Nephron progenitor cell (in vitro differentiated cells): ENCODE measurements at regions not wholly inside any gene's neighbourhood (a gene's known extent, or its start where the extent isn't known, plus 50 kb on each side); places are given as distances from the start of the nearest gene placed in this dataset.

ENCODE experiments used
- DNase-seq: peaks from one replicate; pipeline ENCODE4 v3.0.0; 2021
- H3K27ac Mint-ChIP-seq: 2 replicates; pipeline ENCODE4 v1.8.0; 2021; ENCODE audit warnings: mild to moderate bottlenecking, moderate library complexity, mixed read lengths
- H3K27me3 Mint-ChIP-seq: 2 replicates; pipeline ENCODE4 v1.8.0; 2021; ENCODE audit warnings: mild to moderate bottlenecking, low read depth, mixed read lengths; ENCODE audit not compliant: poor library complexity
- H3K36me3 Mint-ChIP-seq: 2 replicates; pipeline ENCODE4 v1.8.0; 2021; ENCODE audit warnings: low read depth, mixed read lengths
- H3K4me1 Mint-ChIP-seq: 2 replicates; pipeline ENCODE4 v1.8.0; 2021; ENCODE audit warnings: mixed read lengths
- H3K4me3 Mint-ChIP-seq: 2 replicates; pipeline ENCODE4 v1.8.0; 2021; ENCODE audit warnings: mild to moderate bottlenecking, moderate library complexity, mixed read lengths
- H3K9me3 Mint-ChIP-seq: 2 replicates; pipeline ENCODE4 v1.8.0; 2021; ENCODE audit warnings: mild to moderate bottlenecking, moderate library complexity, mixed read lengths
- CTCF ChIP-seq: fragments of 200-600 bp; sonication (generic); IDR thresholded peaks from 2 replicates; pipeline ENCODE4 v1.5.0; 2021; ENCODE audit warnings: antibody characterized with exemption

GRCh38 chr15:95448531-95449229, 881.8 kb upstream of the NR2F2 start:
- H3K27ac Mint-ChIP-seq = no peak overlapping the region
- H3K27me3 Mint-ChIP-seq = no peaks in the 10 kb centered on the region
- DNase-seq = no peak
- peaks cover 6% of the 10 kb centered on the region for H3K36me3 Mint-ChIP-seq
- H3K4me3 Mint-ChIP-seq = no peak overlapping the region
- H3K9me3 Mint-ChIP-seq = peaks cover 5% of the 10 kb centered on the region
- TF ChIP-seq CTCF = no peak
- H3K4me1 Mint-ChIP-seq = peaks cover 44% of the 10 kb centered on the region

- Mint-ChIP-seq H3K27me3 (no peaks in the 10 kb centered on the region), H3K27ac (no peak overlapping the region), H3K4me3 (no peak overlapping the region), H3K4me1 (peaks cover 49% of the 10 kb centered on the region), H3K9me3 (peaks cover 5% of the 10 kb centered on the region), H3K36me3 (peaks cover 6% of the 10 kb centered on the region)
- no peak for TF ChIP-seq CTCF
- DNase-seq = no peak
Observed at GRCh38 chr15:95449230-95449628, 881.3 kb upstream of the NR2F2 start.

GRCh38 chr15:95450413-95450812, 880.1 kb upstream of the NR2F2 start:
- H3K9me3 Mint-ChIP-seq = peaks cover 5% of the 10 kb centered on the region
- no peaks in the 10 kb centered on the region for H3K27me3 Mint-ChIP-seq
- H3K4me3 Mint-ChIP-seq = no peak overlapping the region
- no peak for TF ChIP-seq CTCF
- peaks cover 61% of the 10 kb centered on the region for H3K4me1 Mint-ChIP-seq
- no peak for DNase-seq
- H3K36me3 Mint-ChIP-seq = peaks cover 6% of the 10 kb centered on the region
- no peak overlapping the region for H3K27ac Mint-ChIP-seq

GRCh38 chr15:95451938-95452337, 878.6 kb upstream of the NR2F2 start:
- no peak for DNase-seq
- Mint-ChIP-seq H3K27me3 (no peaks in the 10 kb centered on the region), H3K36me3 (peaks cover 6% of the 10 kb centered on the region), H3K9me3 (peaks cover 5% of the 10 kb centered on the region), H3K4me3 (no peak overlapping the region), H3K4me1 (peaks cover 71% of the 10 kb centered on the region), H3K27ac (peak overlapping the region; percentile 44)
- no peak for TF ChIP-seq CTCF

- H3K27ac Mint-ChIP-seq = peak overlapping the region; percentile 83
- peaks cover 5% of the 10 kb centered on the region for H3K9me3 Mint-ChIP-seq
- DNase-seq = no peak
- peak overlapping the region; percentile 20 for H3K4me3 Mint-ChIP-seq
- no peaks in the 10 kb centered on the region for H3K27me3 Mint-ChIP-seq
- H3K4me1 Mint-ChIP-seq = peaks cover 76% of the 10 kb centered on the region
- no peak for TF ChIP-seq CTCF
- peaks cover 6% of the 10 kb centered on the region for H3K36me3 Mint-ChIP-seq
Observed at GRCh38 chr15:95454403-95455262, 875.9 kb upstream of the NR2F2 start.
